Psoas muscle (tissue), 7 donors: ENCODE measurements at regions not wholly inside any gene's neighbourhood (a gene's known extent, or its start where the extent isn't known, plus 50 kb on each side); places are given as distances from the start of the nearest gene placed in this dataset.

Experiments
- ATAC-seq, 4 donors: fragments of 200-7000 bp; cut with Tn5 transposase; one replicate each; pipeline ENCODE4 v1.9.1; 2020; ENCODE audit warnings: moderate library complexity in 3 of 4, mild to moderate bottlenecking in 2 of 4
- DNase-seq, 2 donors: peaks; one replicate each; pipeline ENCODE4 v3.0.0-alpha.2; 2020
- H3K27ac ChIP-seq: fragments of 200-600 bp; one replicate; pipeline ENCODE4 v1.8.0; 2022
- H3K27me3 ChIP-seq, 3 donors: fragments of 200-600 bp in 1 of 3; one replicate each; pipeline versions ENCODE4 v1.6.1 to v1.8.0; 2013 to 2022; ENCODE audit warnings: low read length in 2 of 3, mild to moderate bottlenecking in 2 of 3, moderate library complexity in 1 of 3; ENCODE audit not compliant: insufficient read depth in 3 of 3
- H3K36me3 ChIP-seq, 2 donors: fragments of 200-600 bp in 1 of 2; one replicate each; pipeline versions ENCODE4 v1.6.1 to v1.8.0; 2013 to 2022; ENCODE audit warnings: low read depth in 1 of 2, mild to moderate bottlenecking in 1 of 2, moderate library complexity in 1 of 2; ENCODE audit not compliant: insufficient read depth in 1 of 2
- H3K4me1 ChIP-seq: fragments of 200-600 bp; one replicate; pipeline ENCODE4 v1.8.0; 2022
- H3K4me3 ChIP-seq: fragments of 200-600 bp; one replicate; pipeline ENCODE4 v1.8.0; 2022; ENCODE audit warnings: mild to moderate bottlenecking
- H3K9me3 ChIP-seq: fragments of 200-600 bp; one replicate; pipeline ENCODE4 v1.8.0; 2022
- CTCF ChIP-seq: fragments of 200-600 bp; IDR thresholded peaks from one replicate; pipeline ENCODE4 v1.8.0; 2022; ENCODE audit warnings: antibody characterized with exemption
- WGBS, 3 donors: extraction: QIAGEN DNeasy Blood & Tissue Kit; methylation state at CpG; one replicate each; pipeline versions ENCODE4 v1.1.6 to v1.1.7; 2013; 5-methylcytosine and 5-hydroxymethylcytosine counted together
- intact Hi-C, 2 donors: fragments of 100-400 bp; cut with DNase I; formaldehyde crosslinking; loops; one replicate each; pipeline versions ENCODE4 v1.11.0 to v1.14.2; 2022
- donor health status: healthy with polysubstance abuse.
- donor health status: DM: no; HTN: no; CAD: no; lungs with moderate emphysema.
- donor health status: Bipolar disorder and iron deficiency.
- donor health status: healthy.
- donor health status: DM: yes; HTN: yes; CAD: no.
- donor health status: DM: no; HTN: no; CAD: no.
- donor health status: DM: yes; HTN: yes; CAD: no.

GRCh38 chr19:30755581-30755980 is 383.4 kb downstream of the ZNF536 start:
- no peak for TF ChIP-seq CTCF
- ATAC-seq: no peak
- Histone ChIP-seq H3K4me1 (no peaks in the 10 kb centered on the region), H3K27ac (no peak overlapping the region), H3K4me3 (no peak overlapping the region), H3K36me3 (no peaks in the 10 kb centered on the region), H3K9me3 (no peaks in the 10 kb centered on the region), H3K27me3 (no peaks in the 10 kb centered on the region)
- intact Hi-C loops: no loop called here
- WGBS, 3 donors: 86 to 94% (median 86%) methylated on average over 7 of the region's 7 CpGs
- no peak for DNase-seq

- no peak for TF ChIP-seq CTCF
- no peaks in the 10 kb centered on the region for H3K27me3 ChIP-seq
- H3K4me3 ChIP-seq: no peak overlapping the region
- H3K4me1 ChIP-seq: no peaks in the 10 kb centered on the region
- no peak overlapping the region for H3K27ac ChIP-seq
- peaks cover 5% of the 10 kb centered on the region for H3K9me3 ChIP-seq
- WGBS, 3 donors: 30 to 45% (median 41%) methylated on average over 1 of the region's 1 CpG
- DNase-seq (no peak), ATAC-seq (peak in 3 of 4 donors; percentile 22 to 43 (median 28))
- H3K36me3 ChIP-seq: no peaks in the 10 kb centered on the region
- intact Hi-C loops: no loop called here
Observed at GRCh38 chr19:30754162-30754561, 382.0 kb downstream of the ZNF536 start.

- peaks cover 5% of the 10 kb centered on the region for H3K9me3 ChIP-seq
- no peak for TF ChIP-seq CTCF
- H3K36me3 ChIP-seq: no peaks in the 10 kb centered on the region
- intact Hi-C loops: no loop called here
- no peak overlapping the region for H3K27ac ChIP-seq
- ATAC-seq: no peak
- no peak overlapping the region for H3K4me3 ChIP-seq
- DNase-seq: no peak
- 87 to 94% (median 92%) methylated on average over 3 of the region's 3 CpGs for WGBS, 3 donors
- no peaks in the 10 kb centered on the region for H3K27me3 ChIP-seq
- H3K4me1 ChIP-seq: no peaks in the 10 kb centered on the region
Observed at GRCh38 chr19:30752876-30753275, 380.7 kb downstream of the ZNF536 start.

- intact Hi-C loops: no loop called here
- Histone ChIP-seq H3K36me3 (no peaks in the 10 kb centered on the region), H3K4me1 (no peaks in the 10 kb centered on the region), H3K27me3 (no peaks in the 10 kb centered on the region), H3K27ac (no peak overlapping the region), H3K9me3 (peaks cover 5% of the 10 kb centered on the region), H3K4me3 (no peak overlapping the region)
- TF ChIP-seq CTCF: no peak
- ATAC-seq: no peak
- 80 to 87% (median 86%) methylated on average over 6 of the region's 6 CpGs for WGBS, 3 donors
- DNase-seq: no peak
Observed at GRCh38 chr19:30752201-30752600, 380.0 kb downstream of the ZNF536 start.

- WGBS, 3 donors: 87 to 91% (median 88%) methylated on average over 4 of the region's 4 CpGs
- no peak for ATAC-seq
Observed at GRCh38 chr19:30745476-30745985, 373.3 kb downstream of the ZNF536 start.

More at GRCh38 chr19:30745476-30745985, 373.3 kb downstream of the ZNF536 start:
- no peak for DNase-seq
- Histone ChIP-seq H3K36me3 (no peaks in the 10 kb centered on the region), H3K27ac (no peak overlapping the region), H3K27me3 (peaks cover 0 to 4% (median 0%) of the 10 kb centered on the region in 3 donors), H3K9me3 (peaks cover 5% of the 10 kb centered on the region), H3K4me3 (no peak overlapping the region), H3K4me1 (no peaks in the 10 kb centered on the region)
- no peak for TF ChIP-seq CTCF
- intact Hi-C loops: no loop called here
